ENCODE measurements at regions not wholly inside any gene's neighbourhood (a gene's known extent, or its start where the extent isn't known, plus 50 kb on each side); places are given as distances from the start of the nearest gene placed in this dataset.
"Not testable (repeated sequence)": the region's sequence is repeated elsewhere in the genome, so short reads cannot be mapped to it uniquely, and the experiment has no call there.

- DNase-seq (ENCODE audit: low read depth), result no peak
These were observed 226.2 kb downstream of the ERMARD start for GRCh38 chr6:169977434-169978265.

- no peak for DNase-seq (ENCODE audit: low read depth)
These were observed 225.1 kb downstream of the ERMARD start for GRCh38 chr6:169976301-169977081.

- no peak for DNase-seq (ENCODE audit: low read depth)
These were observed 224.3 kb downstream of the ERMARD start for GRCh38 chr6:169975701-169976100.

GRCh38 chr6:169975286-169975685, 223.9 kb downstream of the ERMARD start:
- no peak for DNase-seq (ENCODE audit: low read depth)

- no peak for DNase-seq (ENCODE audit: low read depth)
These were observed 223.2 kb downstream of the ERMARD start for GRCh38 chr6:169974663-169975062.

GRCh38 chr6:169973588-169974467, 222.4 kb downstream of the ERMARD start:
- not testable (repeated sequence) for DNase-seq (ENCODE audit: low read depth)

- no peak for DNase-seq (ENCODE audit: low read depth)
These were observed 221.3 kb downstream of the ERMARD start for GRCh38 chr6:169972736-169973135.

GRCh38 chr6:169972101-169972651, 220.8 kb downstream of the ERMARD start:
- no peak for DNase-seq (ENCODE audit: low read depth)

GRCh38 chr6:169971081-169971861, 219.8 kb downstream of the ERMARD start:
- no peak for DNase-seq (ENCODE audit: low read depth)

- DNase-seq (ENCODE audit: low read depth), result no peak
These were observed 219.0 kb downstream of the ERMARD start for GRCh38 chr6:169970306-169970988.

- DNase-seq (ENCODE audit: low read depth), result no peak
These were observed 218.1 kb downstream of the ERMARD start for GRCh38 chr6:169969372-169970099.

GRCh38 chr6:169968541-169969270, 217.3 kb downstream of the ERMARD start:
- no peak for DNase-seq (ENCODE audit: low read depth)

- no peak for DNase-seq (ENCODE audit: low read depth)
These were observed 216.3 kb downstream of the ERMARD start for GRCh38 chr6:169967687-169968086.

- DNase-seq (ENCODE audit: low read depth), result no peak
These were observed 215.1 kb downstream of the ERMARD start for GRCh38 chr6:169966312-169967181.

- DNase-seq (ENCODE audit: low read depth), result no peak
These were observed 214.4 kb downstream of the ERMARD start for GRCh38 chr6:169965657-169966311.

- no peak for DNase-seq (ENCODE audit: low read depth)
These were observed 213.8 kb downstream of the ERMARD start for GRCh38 chr6:169965239-169965638.

GRCh38 chr6:169964486-169965180, 213.2 kb downstream of the ERMARD start:
- no peak for DNase-seq (ENCODE audit: low read depth)
